H9 (cell line): ENCODE measurements at regions not wholly inside any gene's neighbourhood (a gene's known extent, or its start where the extent isn't known, plus 50 kb on each side); places are given as distances from the start of the nearest gene placed in this dataset.

ENCODE experiments used
- DNase-seq: peaks from one replicate; pipeline ENCODE4 v3.0.0-alpha.2; 2017
- H2AFZ ChIP-seq: one replicate; pipeline ENCODE4 v1.6.1; 2013; ENCODE audit warnings: mild to moderate bottlenecking, low read length, control low read depth, moderate library complexity
- H2AK5ac ChIP-seq: 2 replicates; pipeline ENCODE4 v1.6.1; 2013; ENCODE audit warnings: low read length, control low read depth, mixed read lengths; ENCODE audit not compliant: insufficient read length
- H2BK120ac ChIP-seq: one replicate; pipeline ENCODE4 v1.6.1; 2013; ENCODE audit warnings: low read depth, mild to moderate bottlenecking, low read length, control low read depth, inconsistent platforms; ENCODE audit not compliant: poor library complexity, severe bottlenecking
- H2BK12ac ChIP-seq: 2 replicates; pipeline ENCODE4 v1.6.1; 2013; ENCODE audit warnings: low read length, control low read depth, mixed read lengths, low read depth; ENCODE audit not compliant: insufficient read length
- H2BK15ac ChIP-seq: 2 replicates; pipeline ENCODE4 v1.6.1; 2013; ENCODE audit warnings: low read depth, low read length, control low read depth
- H2BK20ac ChIP-seq: one replicate; pipeline ENCODE4 v1.6.1; 2013; ENCODE audit warnings: low read depth, mild to moderate bottlenecking, low read length, control low read depth, inconsistent platforms; ENCODE audit not compliant: poor library complexity, severe bottlenecking
- H2BK5ac ChIP-seq: 2 replicates; pipeline ENCODE4 v1.6.1; 2013; ENCODE audit warnings: low read length, control low read depth, mixed read lengths; ENCODE audit not compliant: insufficient read length
- H3K14ac ChIP-seq: 2 replicates; pipeline ENCODE4 v1.6.1; 2013; ENCODE audit warnings: low read length, control low read depth; ENCODE audit not compliant: insufficient read depth
- H3K18ac ChIP-seq: 2 replicates; pipeline ENCODE4 v1.6.1; 2013; ENCODE audit warnings: low read depth, mild to moderate bottlenecking, mixed read lengths, low read length, control low read depth; ENCODE audit not compliant: insufficient read length
- H3K23ac ChIP-seq: 2 replicates; pipeline ENCODE4 v1.6.1; 2013; ENCODE audit warnings: low read length, control low read depth, mixed read lengths, low read depth; ENCODE audit not compliant: insufficient read length
- H3K23me2 ChIP-seq: 2 replicates; pipeline ENCODE4 v1.6.1; 2013; ENCODE audit warnings: low read depth, mild to moderate bottlenecking, mixed read lengths, low read length, control low read depth; ENCODE audit not compliant: insufficient read length, poor library complexity, severe bottlenecking
- H3K27ac ChIP-seq: 2 replicates; pipeline ENCODE4 v1.5.1; 2013; ENCODE audit warnings: low read length, control low read depth, mixed read lengths, low read depth; ENCODE audit not compliant: insufficient read length
- H3K27me3 ChIP-seq: 2 replicates; pipeline ENCODE4 v1.6.1; 2013; ENCODE audit warnings: low read length, control low read depth, inconsistent platforms; ENCODE audit not compliant: insufficient read depth
- H3K4ac ChIP-seq: 2 replicates; pipeline ENCODE4 v1.6.1; 2013; ENCODE audit warnings: low read depth, mild to moderate bottlenecking, control low read depth, inconsistent platforms, low read length, moderate library complexity
- H3K4me1 ChIP-seq: 2 replicates; pipeline ENCODE4 v1.6.1; 2013; ENCODE audit warnings: low read length, control low read depth, inconsistent platforms; ENCODE audit not compliant: insufficient read depth
- H3K4me2 ChIP-seq: 2 replicates; pipeline ENCODE4 v1.6.1; 2013; ENCODE audit warnings: low read length, control low read depth, mixed read lengths; ENCODE audit not compliant: insufficient read length, insufficient read depth
- H3K56ac ChIP-seq: 2 replicates; pipeline ENCODE4 v1.6.1; 2013; ENCODE audit warnings: low read depth, mild to moderate bottlenecking, mixed read lengths, low read length, control low read depth; ENCODE audit not compliant: insufficient read length
- H3K79me1 ChIP-seq: 2 replicates; pipeline ENCODE4 v1.6.1; 2013; ENCODE audit warnings: low read depth, mild to moderate bottlenecking, moderate library complexity, low read length, control low read depth, inconsistent platforms; ENCODE audit not compliant: insufficient read depth, poor library complexity, severe bottlenecking
- H3K79me2 ChIP-seq: 2 replicates; pipeline ENCODE4 v1.6.1; 2013; ENCODE audit warnings: low read length, control low read depth, inconsistent platforms; ENCODE audit not compliant: insufficient read depth
- H3K9ac ChIP-seq: 2 replicates; pipeline ENCODE4 v1.6.1; 2013; ENCODE audit warnings: low read length, control low read depth, mixed read lengths; ENCODE audit not compliant: insufficient read length; ENCODE audit errors: extremely low read depth
- H3K9me3 ChIP-seq: one replicate; pipeline ENCODE4 v1.6.1; 2013; ENCODE audit warnings: low read depth, low read length, inconsistent platforms; ENCODE audit not compliant: control insufficient read depth
- H3T11ph ChIP-seq: one replicate; pipeline ENCODE4 v1.6.1; 2013; ENCODE audit warnings: mild to moderate bottlenecking, low read length, control low read depth, inconsistent platforms
- H4K20me1 ChIP-seq: one replicate; pipeline ENCODE4 v1.6.1; 2013; ENCODE audit not compliant: control insufficient read depth, insufficient read length, insufficient read depth
- H4K5ac ChIP-seq: 2 replicates; pipeline ENCODE4 v1.6.1; 2013; ENCODE audit warnings: low read depth, mild to moderate bottlenecking, mixed read lengths, low read length, control low read depth; ENCODE audit not compliant: insufficient read length
- H4K8ac ChIP-seq: replicated peaks from 2 replicates; pipeline ENCODE4 v1.6.1; 2013; ENCODE audit warnings: low read length, control low read depth, mixed read lengths, low read depth; ENCODE audit not compliant: insufficient read length
- H4K91ac ChIP-seq: 2 replicates; pipeline ENCODE4 v1.6.1; 2013; ENCODE audit warnings: low read depth, mild to moderate bottlenecking, moderate library complexity, mixed read lengths, low read length, control low read depth; ENCODE audit not compliant: insufficient read length
- H3K27ac Mint-ChIP-seq, 3 experiments: 2 replicates in 2 of 3; 3 replicates in 1 of 3; pipeline ENCODE4 v1.8.0; 2020 to 2021; ENCODE audit warnings: mixed read lengths in 3 of 3, mild to moderate bottlenecking in 1 of 3, moderate library complexity in 1 of 3
- H3K27me3 Mint-ChIP-seq: 2 replicates; pipeline ENCODE4 v1.8.0; 2021; ENCODE audit warnings: low read depth, mild to moderate bottlenecking, moderate library complexity, mixed read lengths
- H3K36me3 Mint-ChIP-seq, 3 experiments: 2 replicates in 2 of 3; 3 replicates in 1 of 3; pipeline ENCODE4 v1.8.0; 2020 to 2021; ENCODE audit warnings: low read depth in 3 of 3, mixed read lengths in 3 of 3; ENCODE audit not compliant: insufficient read depth in 1 of 3
- H3K4me1 Mint-ChIP-seq, 2 experiments: 2 replicates each; pipeline ENCODE4 v1.8.0; 2020; ENCODE audit warnings: mixed read lengths in 2 of 2
- H3K4me3 Mint-ChIP-seq, 2 experiments: 2 replicates in 1 of 2; 3 replicates in 1 of 2; pipeline ENCODE4 v1.8.0; 2020 to 2021; ENCODE audit warnings: mild to moderate bottlenecking in 2 of 2, mixed read lengths in 2 of 2, moderate library complexity in 1 of 2
- H3K9me3 Mint-ChIP-seq, 2 experiments: 2 replicates in 1 of 2; 3 replicates in 1 of 2; pipeline ENCODE4 v1.8.0; 2020; ENCODE audit warnings: mild to moderate bottlenecking in 2 of 2, mixed read lengths in 2 of 2, moderate library complexity in 1 of 2
- TF ChIP-seq, protein P1 (sequence below): fragments of 200-600 bp; sonication (generic); conservative IDR thresholded peaks from 3 replicates; pipeline ENCODE4 v1.8.0; 2021; ENCODE audit warnings: antibody characterized with exemption, mild to moderate bottlenecking

DNA sequence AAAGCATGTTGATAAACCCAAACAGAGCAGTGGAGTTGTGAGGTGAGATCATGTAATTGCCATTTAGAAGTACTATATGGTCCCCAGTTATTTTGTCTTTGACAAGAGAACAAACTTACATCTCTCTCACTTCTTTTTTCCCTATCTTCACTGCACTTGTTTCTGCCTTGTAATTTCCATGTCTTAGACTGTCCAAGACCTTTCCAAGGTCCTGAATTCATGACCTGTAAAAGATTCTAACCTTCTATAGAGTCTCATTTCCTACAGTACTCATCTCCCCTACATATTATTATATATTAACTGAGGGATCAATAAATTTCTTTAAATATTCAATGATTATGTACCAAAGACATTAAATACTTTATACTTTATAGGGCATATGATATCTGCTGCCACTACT lies 295.3 kb upstream of the KIF2B start:
- H2AK5ac ChIP-seq = no peak overlapping the region
- no peak overlapping the region for H3K9ac ChIP-seq
- no peak overlapping the region for H3K4me2 ChIP-seq
- peaks cover 3% of the 10 kb centered on the region in 2 experiments; a peak in 2 of 5 replicates for H3K9me3 Mint-ChIP-seq
- H4K5ac ChIP-seq = no peak overlapping the region
- H3K9me3 ChIP-seq = no peaks in the 10 kb centered on the region
- H3K79me2 ChIP-seq = no peaks in the 10 kb centered on the region
- H3K36me3 Mint-ChIP-seq = peaks cover 0 to 10% (median 3%) of the 10 kb centered on the region in 3 experiments; a peak in 2 of 7 replicates
- peaks cover 6 to 8% of the 10 kb centered on the region in 2 experiments for H3K4me1 Mint-ChIP-seq
- H3T11ph ChIP-seq = no peak overlapping the region
- H3K14ac ChIP-seq = no peak overlapping the region
- no peak overlapping the region for H3K27ac ChIP-seq
- H4K20me1 ChIP-seq = no peaks in the 10 kb centered on the region
- no peaks in the 10 kb centered on the region for H3K23me2 ChIP-seq
- TF ChIP-seq, protein P1, sequence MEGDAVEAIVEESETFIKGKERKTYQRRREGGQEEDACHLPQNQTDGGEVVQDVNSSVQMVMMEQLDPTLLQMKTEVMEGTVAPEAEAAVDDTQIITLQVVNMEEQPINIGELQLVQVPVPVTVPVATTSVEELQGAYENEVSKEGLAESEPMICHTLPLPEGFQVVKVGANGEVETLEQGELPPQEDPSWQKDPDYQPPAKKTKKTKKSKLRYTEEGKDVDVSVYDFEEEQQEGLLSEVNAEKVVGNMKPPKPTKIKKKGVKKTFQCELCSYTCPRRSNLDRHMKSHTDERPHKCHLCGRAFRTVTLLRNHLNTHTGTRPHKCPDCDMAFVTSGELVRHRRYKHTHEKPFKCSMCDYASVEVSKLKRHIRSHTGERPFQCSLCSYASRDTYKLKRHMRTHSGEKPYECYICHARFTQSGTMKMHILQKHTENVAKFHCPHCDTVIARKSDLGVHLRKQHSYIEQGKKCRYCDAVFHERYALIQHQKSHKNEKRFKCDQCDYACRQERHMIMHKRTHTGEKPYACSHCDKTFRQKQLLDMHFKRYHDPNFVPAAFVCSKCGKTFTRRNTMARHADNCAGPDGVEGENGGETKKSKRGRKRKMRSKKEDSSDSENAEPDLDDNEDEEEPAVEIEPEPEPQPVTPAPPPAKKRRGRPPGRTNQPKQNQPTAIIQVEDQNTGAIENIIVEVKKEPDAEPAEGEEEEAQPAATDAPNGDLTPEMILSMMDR = no peak
- H3K4ac ChIP-seq = no peak overlapping the region
- no peak overlapping the region for H3K18ac ChIP-seq
- no peak overlapping the region for H3K4me3 Mint-ChIP-seq
- H3K27ac Mint-ChIP-seq = no peak overlapping the region
- no peaks in the 10 kb centered on the region for H3K27me3 Mint-ChIP-seq
- H3K56ac ChIP-seq = no peak overlapping the region
- no peak for DNase-seq
- H3K79me1 ChIP-seq = no peaks in the 10 kb centered on the region
- no peaks in the 10 kb centered on the region for H3K4me1 ChIP-seq
- no peak overlapping the region for H4K91ac ChIP-seq
- no peak overlapping the region for H2AFZ ChIP-seq
- no peak overlapping the region for H2BK12ac ChIP-seq
- no peak overlapping the region for H2BK20ac ChIP-seq
- H3K27me3 ChIP-seq = no peaks in the 10 kb centered on the region
- H2BK120ac ChIP-seq = no peak overlapping the region
- no peak overlapping the region for H2BK15ac ChIP-seq
- H2BK5ac ChIP-seq = no peak overlapping the region
- H3K23ac ChIP-seq = no peak overlapping the region
- no peak overlapping the region for H4K8ac ChIP-seq
